Keratinocyte (primary cell): ENCODE measurements at regions not wholly inside any gene's neighbourhood (a gene's known extent, or its start where the extent isn't known, plus 50 kb on each side); places are given as distances from the start of the nearest gene placed in this dataset.

Experiments used
- DNase-seq: peaks from one replicate; pipeline ENCODE4 v3.0.0-alpha.2; 2011; ENCODE audit warnings: low read depth, missing footprints, low spot score
- FAIRE-seq: peaks from 2 replicates; lab custom pipeline; 2011; peaks lifted over from hg19 to GRCh38; lab: Jason Lieb, UNC
- H2AFZ ChIP-seq: 2 replicates; pipeline ENCODE4 v1.6.0; 2012; ENCODE audit warnings: low read length, control low read depth, inconsistent platforms; ENCODE audit not compliant: control insufficient read depth
- H3K27ac ChIP-seq: 2 replicates; pipeline ENCODE4 v1.5.1; 2011; ENCODE audit warnings: low read length; ENCODE audit not compliant: control insufficient read depth, insufficient read depth
- H3K27me3 ChIP-seq: 3 replicates; pipeline ENCODE4 v1.6.0; 2011; ENCODE audit warnings: low read length; ENCODE audit not compliant: control insufficient read depth, insufficient read depth; ENCODE audit errors: extremely low read depth
- H3K36me3 ChIP-seq, 2 experiments: 2 replicates in 1 of 2; 3 replicates in 1 of 2; pipeline ENCODE4 v1.5.1; 2011; ENCODE audit warnings: low read length in 2 of 2, mild to moderate bottlenecking in 1 of 2; ENCODE audit not compliant: control insufficient read depth in 2 of 2, insufficient read depth in 2 of 2; ENCODE audit errors: extremely low read depth in 1 of 2
- H3K4me1 ChIP-seq: 3 replicates; pipeline ENCODE4 v1.5.1; 2011; ENCODE audit warnings: low read length; ENCODE audit not compliant: control insufficient read depth, insufficient read depth; ENCODE audit errors: extremely low read depth
- H3K4me2 ChIP-seq: 3 replicates; pipeline ENCODE4 v1.6.0; 2011; ENCODE audit warnings: low read depth, low read length; ENCODE audit not compliant: control insufficient read depth, insufficient read depth; ENCODE audit errors: extremely low read depth
- H3K4me3 ChIP-seq, 3 experiments: fragments of 200-600 bp in 1 of 3; sonication (generic) in 1 of 3; 2 replicates in 2 of 3; 3 replicates in 1 of 3; pipeline ENCODE4 v1.5.1; 2011 to 2016; ENCODE audit warnings: low read length in 3 of 3, mild to moderate bottlenecking in 3 of 3, control low read depth in 2 of 3, inconsistent platforms in 1 of 3, low read depth in 1 of 3, mixed read lengths in 1 of 3, mixed run types in 1 of 3, moderate library complexity in 1 of 3; ENCODE audit not compliant: control insufficient read depth in 2 of 3, insufficient read depth in 2 of 3; ENCODE audit errors: extremely low read depth in 1 of 3
- H3K79me2 ChIP-seq: 2 replicates; pipeline ENCODE4 v1.6.0; 2012; ENCODE audit warnings: low read length; ENCODE audit not compliant: control insufficient read depth, insufficient read depth
- H3K9ac ChIP-seq: 3 replicates; pipeline ENCODE4 v1.6.0; 2011; ENCODE audit warnings: low read length; ENCODE audit not compliant: control insufficient read depth, insufficient read depth; ENCODE audit errors: extremely low read depth
- H3K9me1 ChIP-seq: 3 replicates; pipeline ENCODE4 v1.6.0; 2011; ENCODE audit warnings: low read length; ENCODE audit not compliant: control insufficient read depth, insufficient read depth; ENCODE audit errors: extremely low read depth
- H3K9me3 ChIP-seq: 2 replicates; pipeline ENCODE4 v1.5.1; 2012; ENCODE audit warnings: low read depth, low read length; ENCODE audit not compliant: control insufficient read depth
- H4K20me1 ChIP-seq: 3 replicates; pipeline ENCODE4 v1.6.0; 2011; ENCODE audit warnings: low read length; ENCODE audit not compliant: control insufficient read depth, insufficient read depth; ENCODE audit errors: extremely low read depth
- EZH2 ChIP-seq: IDR thresholded peaks from one replicate; pipeline ENCODE4 v1.6.1; 2012; ENCODE audit warnings: inconsistent platforms, mild to moderate bottlenecking, low read length, moderate library complexity
- dilution Hi-C: fragments of 300-500 bp; cut with MboI; formaldehyde crosslinking; loops from one replicate; pipeline ENCODE4 v1.7.0; 2020; ENCODE audit warnings: low sequenced_read_pairs; ENCODE audit not compliant: extremely low pct_ligation_motif_present
- TF ChIP-seq, protein P1 (sequence below), 3 experiments: IDR thresholded peaks in 1 of 3; conservative IDR thresholded peaks in 1 of 3; optimal IDR thresholded peaks in 1 of 3; 2 replicates in 2 of 3; 3 replicates in 1 of 3; pipeline versions ENCODE3 to v1.5.1; 2011; ENCODE audit warnings: low read length in 3 of 3, mild to moderate bottlenecking in 3 of 3, moderate library complexity in 2 of 3, control low read depth in 1 of 3, inconsistent platforms in 1 of 3; ENCODE audit not compliant: insufficient read depth in 2 of 3; ENCODE audit errors: extremely low read depth in 1 of 3

- no peaks in the 10 kb centered on the region for H3K4me1 ChIP-seq
- H3K36me3 ChIP-seq, result no peaks in the 10 kb centered on the region
- no peaks in the 10 kb centered on the region for H3K9me1 ChIP-seq
- peaks cover 5% of the 10 kb centered on the region for H3K9me3 ChIP-seq
- H3K27ac ChIP-seq, result no peak overlapping the region
- no peaks in the 10 kb centered on the region for H3K79me2 ChIP-seq
- H3K27me3 ChIP-seq, result no peaks in the 10 kb centered on the region
- TF ChIP-seq, protein P1, sequence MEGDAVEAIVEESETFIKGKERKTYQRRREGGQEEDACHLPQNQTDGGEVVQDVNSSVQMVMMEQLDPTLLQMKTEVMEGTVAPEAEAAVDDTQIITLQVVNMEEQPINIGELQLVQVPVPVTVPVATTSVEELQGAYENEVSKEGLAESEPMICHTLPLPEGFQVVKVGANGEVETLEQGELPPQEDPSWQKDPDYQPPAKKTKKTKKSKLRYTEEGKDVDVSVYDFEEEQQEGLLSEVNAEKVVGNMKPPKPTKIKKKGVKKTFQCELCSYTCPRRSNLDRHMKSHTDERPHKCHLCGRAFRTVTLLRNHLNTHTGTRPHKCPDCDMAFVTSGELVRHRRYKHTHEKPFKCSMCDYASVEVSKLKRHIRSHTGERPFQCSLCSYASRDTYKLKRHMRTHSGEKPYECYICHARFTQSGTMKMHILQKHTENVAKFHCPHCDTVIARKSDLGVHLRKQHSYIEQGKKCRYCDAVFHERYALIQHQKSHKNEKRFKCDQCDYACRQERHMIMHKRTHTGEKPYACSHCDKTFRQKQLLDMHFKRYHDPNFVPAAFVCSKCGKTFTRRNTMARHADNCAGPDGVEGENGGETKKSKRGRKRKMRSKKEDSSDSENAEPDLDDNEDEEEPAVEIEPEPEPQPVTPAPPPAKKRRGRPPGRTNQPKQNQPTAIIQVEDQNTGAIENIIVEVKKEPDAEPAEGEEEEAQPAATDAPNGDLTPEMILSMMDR (optimal IDR thresholded peaks at IDR 0.05 in 1 of 3, IDR thresholded peaks at IDR 0.05 in 1 of 3, conservative IDR thresholded peaks at IDR 0.05 in 1 of 3; ENCODE audit: extremely low read depth in 1 of 3, insufficient read depth in 2 of 3, low read length in 3 of 3), result no peak
- TF ChIP-seq EZH2, result no peak
- H3K4me3 ChIP-seq, result no peak overlapping the region
- no peak overlapping the region for H3K9ac ChIP-seq
- no peak overlapping the region for H2AFZ ChIP-seq
- H3K4me2 ChIP-seq, result no peak overlapping the region
- H4K20me1 ChIP-seq, result no peaks in the 10 kb centered on the region
- FAIRE-seq (no peak), DNase-seq (no peak)
- dilution Hi-C loops, result no loop called here
These were observed 299.5 kb downstream of the DCDC2C start for GRCh38 chr2:4002841-4003403.

- no peak overlapping the region for H3K4me3 ChIP-seq
- no peak for TF ChIP-seq EZH2
- TF ChIP-seq, protein P1 (optimal IDR thresholded peaks at IDR 0.05 in 1 of 3, IDR thresholded peaks at IDR 0.05 in 1 of 3, conservative IDR thresholded peaks at IDR 0.05 in 1 of 3; ENCODE audit: extremely low read depth in 1 of 3, insufficient read depth in 2 of 3, low read length in 3 of 3), result no peak
- H3K36me3 ChIP-seq, result no peaks in the 10 kb centered on the region
- H3K27ac ChIP-seq, result no peak overlapping the region
- H2AFZ ChIP-seq, result no peak overlapping the region
- no peaks in the 10 kb centered on the region for H3K4me1 ChIP-seq
- H3K9ac ChIP-seq, result no peak overlapping the region
- DNase-seq, result no peak
- FAIRE-seq, result no peak
- no peak overlapping the region for H3K4me2 ChIP-seq
- peaks cover 7% of the 10 kb centered on the region for H3K9me3 ChIP-seq
- H3K9me1 ChIP-seq, result no peaks in the 10 kb centered on the region
- no peaks in the 10 kb centered on the region for H4K20me1 ChIP-seq
- dilution Hi-C loops, result no loop called here
- H3K27me3 ChIP-seq, result no peaks in the 10 kb centered on the region
- H3K79me2 ChIP-seq, result no peaks in the 10 kb centered on the region
These were observed 308.8 kb downstream of the DCDC2C start for GRCh38 chr2:4012197-4012596.
